ENCODE measurements at regions not wholly inside any gene's neighbourhood (a gene's known extent, or its start where the extent isn't known, plus 50 kb on each side); places are given as distances from the start of the nearest gene placed in this dataset.
"Not testable (repeated sequence)": the region's sequence is repeated elsewhere in the genome, so short reads cannot be mapped to it uniquely, and the experiment has no call there.

- Histone ChIP-seq H3K4me2 (ENCODE audit: low read length) (no peak overlapping the region), H3K9me2 (replicated peaks; ENCODE audit: control insufficient read depth, low read length) (no peaks in the 10 kb centered on the region), H3K9me3 (ENCODE audit: control insufficient read depth, insufficient read depth, low read length) (no peaks in the 10 kb centered on the region), H3F3A (ENCODE audit: control insufficient read depth, insufficient read depth) (no peaks in the 10 kb centered on the region), H3K27ac (ENCODE audit: low read depth, low read length) (no peak overlapping the region), H3K36me3 (ENCODE audit: control insufficient read depth, low read length) (no peaks in the 10 kb centered on the region), H3K27me3 (ENCODE audit: control insufficient read depth, low read length) (no peaks in the 10 kb centered on the region), H4K20me1 (ENCODE audit: control insufficient read depth, insufficient read depth, low read depth, low read length) (no peaks in the 10 kb centered on the region), H3K4me3 (ENCODE audit: low read length) (no peak overlapping the region), H3K79me2 (ENCODE audit: control insufficient read depth, low read length) (no peaks in the 10 kb centered on the region), H3K4me1 (ENCODE audit: control insufficient read depth, low read length) (no peaks in the 10 kb centered on the region)
- TF ChIP-seq EZH2phosphoT487 (IDR thresholded peaks at IDR 0.05; ENCODE audit: borderline replicate concordance, low read length) = no peak
- TF ChIP-seq CTCF (IDR thresholded peaks at IDR 0.05; ENCODE audit: low read depth, low read length, poor library complexity, severe bottlenecking) = no peak
Observed at GRCh38 chr2:88967844-88968243, 276.4 kb downstream of the RPIA start.

- H3K4me1 ChIP-seq (ENCODE audit: control insufficient read depth, low read length); H3K79me2 ChIP-seq (ENCODE audit: control insufficient read depth, low read length); H3K9me3 ChIP-seq (ENCODE audit: control insufficient read depth, insufficient read depth, low read length); H3K4me3 ChIP-seq (ENCODE audit: low read length); H3K27me3 ChIP-seq (ENCODE audit: control insufficient read depth, low read length); H3K4me2 ChIP-seq (ENCODE audit: low read length); H3K9me2 ChIP-seq (replicated peaks; ENCODE audit: control insufficient read depth, low read length); H3F3A ChIP-seq (ENCODE audit: control insufficient read depth, insufficient read depth); H3K27ac ChIP-seq (ENCODE audit: low read depth, low read length); H3K36me3 ChIP-seq (ENCODE audit: control insufficient read depth, low read length); H4K20me1 ChIP-seq (ENCODE audit: control insufficient read depth, insufficient read depth, low read depth, low read length): not testable (repeated sequence)
Observed at GRCh38 chr2:88978011-88978410, 286.5 kb downstream of the RPIA start.

GRCh38 chr2:88978446-88978845, 287.0 kb downstream of the RPIA start:
- not testable (repeated sequence) for H3K4me2 ChIP-seq (ENCODE audit: low read length)

GRCh38 chr2:88984079-88984478, 292.6 kb downstream of the RPIA start:
- not testable (repeated sequence) for H3K4me2 ChIP-seq (ENCODE audit: low read length); H3K27ac ChIP-seq (ENCODE audit: low read depth, low read length); H3F3A ChIP-seq (ENCODE audit: control insufficient read depth, insufficient read depth); H3K36me3 ChIP-seq (ENCODE audit: control insufficient read depth, low read length); H3K4me1 ChIP-seq (ENCODE audit: control insufficient read depth, low read length); H3K27me3 ChIP-seq (ENCODE audit: control insufficient read depth, low read length); H3K9me3 ChIP-seq (ENCODE audit: control insufficient read depth, insufficient read depth, low read length); H3K4me3 ChIP-seq (ENCODE audit: low read length); H3K79me2 ChIP-seq (ENCODE audit: control insufficient read depth, low read length); H3K9me2 ChIP-seq (replicated peaks; ENCODE audit: control insufficient read depth, low read length); H4K20me1 ChIP-seq (ENCODE audit: control insufficient read depth, insufficient read depth, low read depth, low read length)

More at GRCh38 chr2:88978446-88978845, 287.0 kb downstream of the RPIA start:
- not testable (repeated sequence) for H3K9me2 ChIP-seq (replicated peaks; ENCODE audit: control insufficient read depth, low read length); H3K9me3 ChIP-seq (ENCODE audit: control insufficient read depth, insufficient read depth, low read length); H4K20me1 ChIP-seq (ENCODE audit: control insufficient read depth, insufficient read depth, low read depth, low read length); H3F3A ChIP-seq (ENCODE audit: control insufficient read depth, insufficient read depth); H3K4me1 ChIP-seq (ENCODE audit: control insufficient read depth, low read length); H3K79me2 ChIP-seq (ENCODE audit: control insufficient read depth, low read length); H3K4me3 ChIP-seq (ENCODE audit: low read length); H3K27me3 ChIP-seq (ENCODE audit: control insufficient read depth, low read length); H3K27ac ChIP-seq (ENCODE audit: low read depth, low read length); H3K36me3 ChIP-seq (ENCODE audit: control insufficient read depth, low read length)

GRCh38 chr2:88986721-88987330, 295.4 kb downstream of the RPIA start:
- not testable (repeated sequence) for H3K4me3 ChIP-seq (ENCODE audit: low read length); H3K4me2 ChIP-seq (ENCODE audit: low read length); H3K36me3 ChIP-seq (ENCODE audit: control insufficient read depth, low read length); H3K4me1 ChIP-seq (ENCODE audit: control insufficient read depth, low read length); H3F3A ChIP-seq (ENCODE audit: control insufficient read depth, insufficient read depth); H3K79me2 ChIP-seq (ENCODE audit: control insufficient read depth, low read length); H3K27me3 ChIP-seq (ENCODE audit: control insufficient read depth, low read length); H3K9me2 ChIP-seq (replicated peaks; ENCODE audit: control insufficient read depth, low read length); H3K9me3 ChIP-seq (ENCODE audit: control insufficient read depth, insufficient read depth, low read length); H4K20me1 ChIP-seq (ENCODE audit: control insufficient read depth, insufficient read depth, low read depth, low read length); H3K27ac ChIP-seq (ENCODE audit: low read depth, low read length)

GRCh38 chr2:88988617-88989016, 297.1 kb downstream of the RPIA start:
- not testable (repeated sequence) for H3K36me3 ChIP-seq (ENCODE audit: control insufficient read depth, low read length); H4K20me1 ChIP-seq (ENCODE audit: control insufficient read depth, insufficient read depth, low read depth, low read length); H3K27me3 ChIP-seq (ENCODE audit: control insufficient read depth, low read length); H3K9me2 ChIP-seq (replicated peaks; ENCODE audit: control insufficient read depth, low read length); H3K27ac ChIP-seq (ENCODE audit: low read depth, low read length); H3K4me2 ChIP-seq (ENCODE audit: low read length); H3F3A ChIP-seq (ENCODE audit: control insufficient read depth, insufficient read depth); H3K4me3 ChIP-seq (ENCODE audit: low read length); H3K4me1 ChIP-seq (ENCODE audit: control insufficient read depth, low read length); H3K79me2 ChIP-seq (ENCODE audit: control insufficient read depth, low read length); H3K9me3 ChIP-seq (ENCODE audit: control insufficient read depth, insufficient read depth, low read length)

- not testable (repeated sequence) for H4K20me1 ChIP-seq (ENCODE audit: control insufficient read depth, insufficient read depth, low read depth, low read length); H3K4me2 ChIP-seq (ENCODE audit: low read length)
Observed at GRCh38 chr2:88992819-88993218, 301.3 kb downstream of the RPIA start.

More at GRCh38 chr2:88992819-88993218, 301.3 kb downstream of the RPIA start:
- H3K79me2 ChIP-seq (ENCODE audit: control insufficient read depth, low read length); H3K4me3 ChIP-seq (ENCODE audit: low read length); H3K27ac ChIP-seq (ENCODE audit: low read depth, low read length); H3K36me3 ChIP-seq (ENCODE audit: control insufficient read depth, low read length); H3K4me1 ChIP-seq (ENCODE audit: control insufficient read depth, low read length); H3K9me2 ChIP-seq (replicated peaks; ENCODE audit: control insufficient read depth, low read length); H3F3A ChIP-seq (ENCODE audit: control insufficient read depth, insufficient read depth); H3K9me3 ChIP-seq (ENCODE audit: control insufficient read depth, insufficient read depth, low read length); H3K27me3 ChIP-seq (ENCODE audit: control insufficient read depth, low read length): not testable (repeated sequence)

Measured in DOHH2 (cell line).